Tibial nerve (tissue), 4 donors: ENCODE measurements at regions not wholly inside any gene's neighbourhood (a gene's known extent, or its start where the extent isn't known, plus 50 kb on each side); places are given as distances from the start of the nearest gene placed in this dataset.

ENCODE experiments used
- DNase-seq, 2 donors: peaks; one replicate each; pipeline ENCODE4 v3.0.0-alpha.2; 2019; ENCODE audit warnings: low spot score in 2 of 2
- H3K27ac ChIP-seq, 4 donors: fragments of 200-600 bp; sonication (generic) in 3 of 4; one replicate each; pipeline ENCODE4 v1.5.1; 2017 to 2019; ENCODE audit warnings: mild to moderate bottlenecking in 1 of 4
- H3K27me3 ChIP-seq, 2 donors: fragments of 200-600 bp; sonication (generic) in 1 of 2; one replicate each; pipeline versions ENCODE4 v1.5.1 to v1.6.0; 2017 to 2019
- H3K36me3 ChIP-seq, 3 donors: fragments of 200-600 bp; sonication (generic); one replicate each; pipeline ENCODE4 v1.5.1; 2018 to 2019
- H3K4me1 ChIP-seq, 4 donors: fragments of 200-600 bp; sonication (generic) in 3 of 4; one replicate each; pipeline ENCODE4 v1.5.1; 2017 to 2019
- H3K4me3 ChIP-seq, 4 donors: fragments of 200-600 bp; sonication (generic) in 3 of 4; one replicate each; pipeline ENCODE4 v1.5.1; 2017 to 2019; ENCODE audit warnings: mild to moderate bottlenecking in 1 of 4, moderate library complexity in 1 of 4
- H3K9me3 ChIP-seq, 4 donors: fragments of 200-600 bp; sonication (generic) in 3 of 4; one replicate each; pipeline ENCODE4 v1.5.1; 2017 to 2019
- CTCF ChIP-seq, 5 experiments: fragments of 200-600 bp in 3 of 5; fragments of 450-650 bp in 2 of 5; sonication (generic) in 3 of 5; IDR thresholded peaks; one replicate each; pipeline ENCODE4 v1.5.1; 2016 to 2019; ENCODE audit warnings: antibody characterized with exemption in 5 of 5, mild to moderate bottlenecking in 3 of 5, moderate library complexity in 2 of 5
- EP300 ChIP-seq, 2 donors: sonication (generic); formaldehyde crosslinking; IDR thresholded peaks; one replicate each; pipeline ENCODE4 v1.6.1; 2017; ENCODE audit warnings: antibody characterized with exemption in 2 of 2, mild to moderate bottlenecking in 1 of 2
- POLR2A ChIP-seq, 2 donors: fragments of 450-650 bp; IDR thresholded peaks; one replicate each; pipeline ENCODE4 v1.6.1; 2017; ENCODE audit warnings: antibody characterized with exemption in 2 of 2, mild to moderate bottlenecking in 2 of 2, moderate library complexity in 2 of 2
- WGBS, 2 donors: methylation state at CpG; one replicate each; pipeline ENCODE4 v1.1.5; 2018; 5-methylcytosine and 5-hydroxymethylcytosine counted together

DNA sequence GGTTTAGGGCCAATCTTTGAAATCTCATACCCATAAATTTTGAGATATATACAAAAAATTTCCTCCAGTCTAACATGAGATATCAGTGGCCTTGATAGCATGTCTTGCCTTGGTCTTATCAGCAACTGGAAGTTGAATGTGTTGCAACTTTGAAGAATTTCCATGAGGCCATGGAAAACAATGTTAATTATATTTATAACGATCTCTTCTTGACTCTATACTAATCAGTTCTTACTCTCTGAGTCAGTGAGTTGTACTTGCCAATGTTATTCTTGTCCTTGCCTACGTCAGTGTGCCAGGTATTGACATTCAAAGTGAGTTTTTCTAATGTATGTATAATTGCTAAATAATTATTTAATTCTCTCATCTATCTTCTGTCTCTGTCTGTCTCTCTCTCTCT, 535.1 kb downstream of the KCNA4 start:
- WGBS, 2 donors, result 71 to 74% methylated on average over 2 of the region's 2 CpGs
- TF ChIP-seq CTCF (IDR thresholded peaks at IDR 0.05) (no peak), EP300 (IDR thresholded peaks at IDR 0.05) (no peak), POLR2A (IDR thresholded peaks at IDR 0.05) (no peak)
- DNase-seq, result no peak
- Histone ChIP-seq H3K27ac (no peak overlapping the region), H3K4me3 (no peak overlapping the region), H3K9me3 (no peaks in the 10 kb centered on the region), H3K27me3 (no peaks in the 10 kb centered on the region), H3K36me3 (no peaks in the 10 kb centered on the region), H3K4me1 (no peaks in the 10 kb centered on the region)

GRCh38 chr11:29480981-29481380, 535.8 kb downstream of the KCNA4 start:
- no peak for TF ChIP-seq CTCF (IDR thresholded peaks at IDR 0.05)
- no peak for TF ChIP-seq POLR2A (IDR thresholded peaks at IDR 0.05)
- no peak for TF ChIP-seq EP300 (IDR thresholded peaks at IDR 0.05)
- WGBS, 2 donors, result 77 to 86% methylated on average over 1 of the region's 1 CpG
- no peak for DNase-seq
- Histone ChIP-seq H3K27me3 (no peaks in the 10 kb centered on the region), H3K4me1 (no peaks in the 10 kb centered on the region), H3K27ac (no peak overlapping the region), H3K36me3 (no peaks in the 10 kb centered on the region), H3K4me3 (no peak overlapping the region), H3K9me3 (no peaks in the 10 kb centered on the region)

DNA sequence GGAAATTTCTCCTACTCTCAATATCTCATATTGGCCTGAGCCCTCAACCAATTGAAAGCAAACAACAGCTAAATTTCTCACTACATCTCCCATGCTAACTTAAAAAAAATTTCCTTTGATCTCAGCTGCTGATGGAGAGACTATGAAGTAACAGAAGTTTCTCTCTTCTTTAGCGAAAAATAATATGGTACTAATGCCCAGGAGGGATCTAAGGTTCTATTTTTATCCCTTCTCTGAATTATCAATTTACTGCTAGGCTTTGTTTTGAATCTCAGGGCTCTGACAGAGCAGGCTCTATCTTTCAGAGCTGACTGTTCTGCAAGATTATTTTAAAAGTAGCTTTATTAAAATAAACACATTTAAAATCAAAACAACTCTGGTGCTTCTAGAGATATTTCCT, 558.6 kb downstream of the KCNA4 start:
- no peaks in the 10 kb centered on the region for H3K9me3 ChIP-seq
- H3K4me1 ChIP-seq, result no peaks in the 10 kb centered on the region
- no peak for DNase-seq
- H3K27ac ChIP-seq, result no peak overlapping the region
- no peaks in the 10 kb centered on the region for H3K27me3 ChIP-seq
- 21 to 29% methylated on average over 1 of the region's 1 CpG for WGBS, 2 donors
- no peaks in the 10 kb centered on the region for H3K36me3 ChIP-seq
- no peak overlapping the region for H3K4me3 ChIP-seq
- TF ChIP-seq CTCF (IDR thresholded peaks at IDR 0.05) (no peak), POLR2A (IDR thresholded peaks at IDR 0.05) (no peak)

- Histone ChIP-seq H3K4me3 (no peak overlapping the region), H3K4me1 (no peaks in the 10 kb centered on the region), H3K27ac (no peak overlapping the region), H3K36me3 (no peaks in the 10 kb centered on the region), H3K27me3 (no peaks in the 10 kb centered on the region), H3K9me3 (no peaks in the 10 kb centered on the region)
- no peak for TF ChIP-seq CTCF (IDR thresholded peaks at IDR 0.05)
- TF ChIP-seq POLR2A (IDR thresholded peaks at IDR 0.05), result no peak
- no peak for DNase-seq
- 59 to 60% methylated on average over 1 of the region's 1 CpG for whole genome bisulfite sequencing, 2 donors
Measured at GRCh38 chr11:29452146-29452545, 564.7 kb downstream of the KCNA4 start.

DNA sequence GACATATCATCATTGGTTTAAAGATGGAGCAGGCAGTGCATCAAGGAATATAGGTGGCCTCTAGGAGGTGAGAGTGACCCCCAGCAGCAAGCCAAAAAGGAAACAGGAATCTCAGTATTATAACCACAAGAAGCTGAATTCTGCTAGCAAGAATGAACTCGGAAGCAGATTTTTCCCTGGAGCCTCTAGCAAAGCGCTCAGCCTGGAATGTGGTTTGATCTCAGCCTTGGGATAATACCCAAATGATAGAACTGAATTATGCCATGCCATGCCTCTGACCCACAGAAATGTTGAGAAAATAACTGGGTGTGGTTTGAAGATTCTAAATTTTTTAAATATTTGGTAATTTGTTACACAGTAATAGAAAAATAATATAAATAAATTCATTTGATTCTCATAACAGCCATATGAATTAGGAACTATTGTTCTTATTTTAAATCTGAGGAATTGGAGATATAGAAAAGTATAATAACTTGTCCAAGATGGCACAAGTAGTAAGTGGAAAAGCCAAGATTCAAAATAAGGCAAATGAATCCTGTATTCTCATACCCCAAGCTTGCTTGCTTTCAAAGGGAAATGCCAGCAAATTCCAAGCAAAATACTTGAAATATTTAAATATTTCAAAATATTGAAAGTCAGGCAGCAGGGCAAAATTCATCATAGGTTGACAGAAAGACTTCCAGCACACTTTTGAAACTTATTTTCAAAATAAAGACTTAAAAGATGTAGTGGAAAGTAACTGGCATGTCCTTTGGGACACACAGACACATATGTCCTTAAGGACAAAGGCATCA, 567.4 kb downstream of the KCNA4 start:
- Histone ChIP-seq H3K27me3 (no peaks in the 10 kb centered on the region), H3K27ac (no peak overlapping the region), H3K9me3 (no peaks in the 10 kb centered on the region), H3K4me1 (no peaks in the 10 kb centered on the region), H3K4me3 (no peak overlapping the region), H3K36me3 (no peaks in the 10 kb centered on the region)
- no peak for DNase-seq
- 47 to 51% methylated on average over 2 of the region's 2 CpGs for WGBS, 2 donors
- TF ChIP-seq POLR2A (IDR thresholded peaks at IDR 0.05) (no peak), EP300 (IDR thresholded peaks at IDR 0.05) (no peak), CTCF (IDR thresholded peaks at IDR 0.05) (no peak)
